OCI-M2 (cell line): ENCODE measurements at regions not wholly inside any gene's neighbourhood (a gene's known extent, or its start where the extent isn't known, plus 50 kb on each side); places are given as distances from the start of the nearest gene placed in this dataset.

ENCODE experiments used
- DNase-seq: peaks from one replicate; lab custom pipeline; 2025; ENCODE audit not compliant: unreplicated experiment; lab: John Stamatoyannopoulos, UW

DNA sequence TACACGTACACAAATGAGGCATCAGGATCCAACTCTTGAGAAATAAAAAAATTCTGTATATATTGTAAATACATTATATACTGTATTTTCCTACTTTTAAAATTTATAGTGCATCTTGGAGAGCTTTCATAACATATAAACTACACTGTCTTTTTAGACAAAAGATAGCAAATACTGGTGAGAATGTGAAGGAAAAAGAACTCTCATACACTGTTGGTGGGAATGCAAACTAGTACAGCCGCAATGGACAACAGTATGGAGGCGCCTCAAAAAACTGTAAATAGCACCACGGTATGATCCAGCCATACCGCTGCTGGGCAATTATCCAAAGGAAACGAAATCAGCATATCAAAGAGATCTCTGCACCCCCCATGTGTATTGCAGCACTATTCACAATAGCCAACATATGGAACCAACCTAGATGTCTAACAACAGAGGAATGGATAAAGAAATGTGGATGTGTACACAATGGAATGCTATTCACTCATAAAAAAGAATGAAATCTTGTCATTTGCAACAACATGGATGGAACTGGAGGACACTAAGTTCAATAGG is 292.4 kb downstream of the EFNB2 start:
- DNase-seq, result no peak

GRCh38 chr13:106241974-106242953 is 293.2 kb downstream of the EFNB2 start:
- DNase-seq, result no peak

GRCh38 chr13:106238690-106239089 is 296.8 kb downstream of the EFNB2 start:
- DNase-seq, result no peak

DNA sequence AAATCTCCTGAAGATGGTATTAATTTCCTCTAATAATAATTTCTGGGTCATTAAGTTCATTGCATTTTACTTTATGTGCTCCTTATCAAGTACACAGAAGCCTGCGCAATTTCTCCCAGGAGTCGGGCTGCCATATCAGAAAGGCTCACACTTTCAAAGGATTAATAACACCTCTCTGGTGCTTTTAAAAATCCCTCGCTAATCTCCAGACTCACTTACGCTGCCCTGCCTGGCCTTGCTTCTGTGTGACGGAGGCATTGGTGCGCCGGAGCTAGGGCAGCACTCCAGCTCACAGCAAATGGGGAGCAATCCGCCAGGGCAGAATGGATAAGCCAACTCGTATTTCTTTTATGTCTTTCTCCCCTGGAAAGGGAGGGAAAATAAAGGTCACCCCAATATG is 300.8 kb downstream of the EFNB2 start:
- no peak for DNase-seq

GRCh38 chr13:106233134-106233735 is 302.2 kb downstream of the EFNB2 start:
- DNase-seq, result no peak

GRCh38 chr13:106232681-106233080 is 302.8 kb downstream of the EFNB2 start:
- no peak for DNase-seq

DNA sequence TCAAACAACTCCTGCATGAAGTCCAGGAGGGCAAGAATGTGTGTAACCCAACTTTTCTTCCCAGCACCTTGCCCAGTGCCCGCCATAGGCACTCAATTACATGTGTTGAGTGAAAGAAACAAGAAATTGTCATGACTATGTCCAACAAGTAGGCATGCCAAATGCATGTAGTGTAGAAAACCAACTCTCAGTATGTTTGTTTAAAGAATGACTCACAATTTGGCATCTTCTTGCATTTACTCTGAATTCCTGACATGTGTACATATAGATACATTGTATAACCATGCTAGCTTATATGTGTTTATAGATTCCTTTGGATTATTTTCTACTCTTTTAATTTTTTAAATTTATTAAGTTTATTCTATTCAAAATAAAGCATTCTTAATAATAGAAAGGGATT is 305.0 kb downstream of the EFNB2 start:
- DNase-seq, result no peak

GRCh38 chr13:106225126-106225525 is 310.3 kb downstream of the EFNB2 start:
- no peak for DNase-seq

DNA sequence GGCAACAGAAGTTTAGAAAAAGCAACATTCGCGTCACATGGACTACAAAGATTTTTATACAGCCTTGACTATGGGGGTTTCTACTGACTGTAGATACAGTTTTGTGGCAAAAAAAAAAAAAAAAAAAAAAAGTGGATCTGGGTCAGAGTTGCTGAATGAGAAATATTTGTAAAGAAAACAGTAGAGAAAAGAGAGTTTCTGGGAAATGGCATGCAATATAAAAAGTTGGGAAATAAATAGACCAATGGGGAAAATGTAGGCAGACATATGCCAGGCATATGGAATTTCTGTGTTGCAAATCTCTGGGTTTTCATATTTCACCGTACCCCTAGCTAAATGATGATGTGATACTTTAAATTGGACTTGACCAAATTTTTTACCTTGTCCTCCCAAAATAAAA is 315.3 kb downstream of the EFNB2 start:
- DNase-seq, result no peak

GRCh38 chr13:106213028-106213757 is 322.3 kb downstream of the EFNB2 start:
- no peak for DNase-seq

GRCh38 chr13:106212386-106213010 is 323.0 kb downstream of the EFNB2 start:
- DNase-seq, result no peak

- no peak for DNase-seq
Observed at GRCh38 chr13:106210324-106210723, 325.1 kb downstream of the EFNB2 start.

DNA sequence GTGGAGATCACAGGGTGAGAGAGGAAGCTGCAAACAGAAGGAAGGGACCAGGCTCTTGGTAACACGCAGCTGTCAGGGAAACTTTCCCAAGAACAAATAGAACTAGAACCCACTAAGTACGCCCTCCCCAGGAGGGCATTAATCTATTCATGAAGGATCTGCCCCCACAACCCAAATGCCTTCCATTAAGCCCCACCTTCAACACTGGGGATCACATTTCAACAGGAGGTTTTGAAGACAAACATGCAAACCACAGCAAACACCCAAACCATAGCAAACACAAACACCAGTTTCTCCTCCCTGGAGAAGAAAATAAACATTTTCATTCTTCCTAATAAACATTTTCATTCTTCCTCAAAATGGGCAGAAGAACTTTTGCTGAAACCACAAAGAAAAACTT is 329.6 kb downstream of the EFNB2 start:
- DNase-seq, result no peak

GRCh38 chr13:106197496-106197895 is 338.0 kb downstream of the EFNB2 start:
- no peak for DNase-seq

DNA sequence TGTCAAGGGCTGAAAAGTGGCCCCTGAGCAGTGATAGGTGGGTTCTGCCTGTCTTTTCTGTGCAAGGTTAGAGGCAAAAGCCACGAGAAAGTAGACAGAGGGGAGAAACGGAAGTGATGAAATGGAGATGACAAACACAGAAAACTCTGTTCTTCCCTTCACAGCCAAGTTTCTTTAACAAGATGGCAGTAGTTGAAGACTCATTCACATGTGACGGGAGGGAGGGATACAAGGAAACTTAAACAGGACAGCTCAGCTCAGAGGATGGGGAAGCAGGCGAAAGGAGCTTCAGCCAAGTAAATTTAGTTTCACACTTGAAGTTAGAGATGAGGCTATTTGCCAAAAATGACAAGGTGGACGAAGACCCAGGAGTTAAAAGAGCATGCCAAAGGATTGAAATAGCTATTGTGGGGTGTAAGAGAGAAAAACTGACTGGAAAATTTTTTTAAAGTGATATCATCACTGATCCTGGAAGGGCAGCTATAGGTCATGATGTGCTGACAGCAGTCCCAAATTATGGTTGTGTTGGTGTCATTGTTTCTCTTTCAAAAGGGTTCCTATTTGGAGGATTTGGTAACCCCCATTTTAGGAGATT is 347.9 kb downstream of the EFNB2 start:
- no peak for DNase-seq

- DNase-seq, result no peak
Observed at GRCh38 chr13:106187101-106187500, 348.4 kb downstream of the EFNB2 start.

DNA sequence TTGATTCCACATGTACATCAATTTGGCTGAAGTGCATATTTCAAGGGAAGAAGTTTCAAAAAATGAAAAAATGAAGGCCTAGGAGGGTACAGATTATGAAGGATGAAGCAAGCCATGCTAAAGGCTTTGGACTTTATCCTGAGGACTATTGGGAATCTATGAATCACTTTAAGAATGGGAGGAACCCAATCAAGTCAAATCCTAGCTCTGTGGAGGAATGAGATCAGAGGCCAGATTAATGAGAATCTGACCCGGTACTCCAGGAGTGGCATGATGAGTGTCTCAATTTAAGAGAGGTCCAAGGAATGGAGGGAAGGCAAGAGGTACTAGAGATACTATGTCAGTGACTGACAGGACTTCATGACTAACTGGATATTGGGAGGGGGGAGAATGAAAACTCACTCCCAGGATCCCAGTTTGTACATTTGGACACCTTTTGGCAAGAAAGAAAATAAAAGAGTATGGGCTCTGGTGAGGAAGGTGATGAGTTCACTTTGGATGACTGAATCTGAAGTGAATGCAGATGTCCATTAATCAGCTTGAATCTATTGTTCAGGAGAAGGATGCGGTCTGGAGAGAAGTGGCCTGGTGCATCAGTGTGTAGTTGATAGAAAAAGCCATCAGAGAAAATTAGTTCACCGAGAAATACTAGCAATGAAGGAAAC is 349.0 kb downstream of the EFNB2 start:
- no peak for DNase-seq

- no peak for DNase-seq
Observed at GRCh38 chr13:106184790-106185189, 350.7 kb downstream of the EFNB2 start.

GRCh38 chr13:106183410-106184065 is 351.9 kb downstream of the EFNB2 start:
- no peak for DNase-seq

DNA sequence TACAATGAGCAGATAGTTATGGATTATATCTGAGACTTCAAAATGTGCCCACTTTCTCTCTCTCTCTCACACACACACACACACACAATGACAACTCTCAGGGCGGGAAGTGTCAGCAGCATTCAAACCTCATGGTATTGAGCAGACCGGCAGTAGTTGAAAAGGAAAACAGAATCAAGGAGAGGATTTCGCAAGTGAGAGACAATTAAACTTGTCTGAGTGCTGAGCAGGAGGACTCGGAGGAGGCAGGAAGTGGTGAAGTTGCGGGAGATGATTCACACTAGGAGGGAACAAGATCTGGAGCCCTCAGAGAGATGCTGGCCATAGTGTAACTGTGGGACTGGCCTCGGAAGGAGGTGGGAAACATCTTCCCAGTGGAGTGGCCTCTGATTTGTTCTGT is 353.1 kb downstream of the EFNB2 start:
- DNase-seq, result no peak
